ENCODE measurements at regions not wholly inside any gene's neighbourhood (a gene's known extent, or its start where the extent isn't known, plus 50 kb on each side); places are given as distances from the start of the nearest gene placed in this dataset.

DNA sequence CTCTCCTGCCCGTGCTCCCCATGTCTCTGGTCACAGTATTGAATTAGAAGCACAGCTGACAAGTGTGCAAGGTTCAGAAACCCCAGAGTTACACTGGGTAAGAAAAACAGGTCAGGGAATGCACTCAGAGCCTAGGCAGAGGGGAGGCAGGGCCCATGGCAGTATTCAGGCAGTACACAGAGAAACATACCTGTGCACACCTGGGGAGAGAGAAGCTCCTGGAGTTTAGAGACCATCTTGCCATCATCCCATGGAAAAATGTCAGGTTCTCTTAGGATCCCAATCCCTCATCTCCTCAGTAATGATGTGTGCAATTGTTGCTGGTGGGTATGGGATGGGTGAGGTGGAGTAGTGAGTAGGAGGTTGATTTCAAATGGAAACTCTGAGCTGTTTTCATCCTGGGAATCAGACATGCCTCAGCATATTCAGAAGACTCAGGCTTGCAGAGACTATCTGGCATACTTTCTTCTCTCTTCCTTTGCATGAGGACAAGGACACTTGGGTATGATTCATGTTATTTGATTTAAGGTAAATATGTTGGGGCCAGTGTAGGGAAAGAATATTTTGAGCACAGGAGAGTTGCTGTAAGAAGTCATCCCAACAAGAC is 228.5 kb downstream of the ESM1 start:
- TF ChIP-seq, protein P1, sequence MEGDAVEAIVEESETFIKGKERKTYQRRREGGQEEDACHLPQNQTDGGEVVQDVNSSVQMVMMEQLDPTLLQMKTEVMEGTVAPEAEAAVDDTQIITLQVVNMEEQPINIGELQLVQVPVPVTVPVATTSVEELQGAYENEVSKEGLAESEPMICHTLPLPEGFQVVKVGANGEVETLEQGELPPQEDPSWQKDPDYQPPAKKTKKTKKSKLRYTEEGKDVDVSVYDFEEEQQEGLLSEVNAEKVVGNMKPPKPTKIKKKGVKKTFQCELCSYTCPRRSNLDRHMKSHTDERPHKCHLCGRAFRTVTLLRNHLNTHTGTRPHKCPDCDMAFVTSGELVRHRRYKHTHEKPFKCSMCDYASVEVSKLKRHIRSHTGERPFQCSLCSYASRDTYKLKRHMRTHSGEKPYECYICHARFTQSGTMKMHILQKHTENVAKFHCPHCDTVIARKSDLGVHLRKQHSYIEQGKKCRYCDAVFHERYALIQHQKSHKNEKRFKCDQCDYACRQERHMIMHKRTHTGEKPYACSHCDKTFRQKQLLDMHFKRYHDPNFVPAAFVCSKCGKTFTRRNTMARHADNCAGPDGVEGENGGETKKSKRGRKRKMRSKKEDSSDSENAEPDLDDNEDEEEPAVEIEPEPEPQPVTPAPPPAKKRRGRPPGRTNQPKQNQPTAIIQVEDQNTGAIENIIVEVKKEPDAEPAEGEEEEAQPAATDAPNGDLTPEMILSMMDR (IDR thresholded peaks at IDR 0.05), result no peak
- TF ChIP-seq POLR2A (IDR thresholded peaks at IDR 0.05), result no peak
